GM19328 (cell line): ENCODE measurements at regions not wholly inside any gene's neighbourhood (a gene's known extent, or its start where the extent isn't known, plus 50 kb on each side); places are given as distances from the start of the nearest gene placed in this dataset.
"Not testable (repeated sequence)": the region's sequence is repeated elsewhere in the genome, so short reads cannot be mapped to it uniquely, and the experiment has no call there.

Source experiments
- ATAC-seq: cut with Tn5 transposase; IDR thresholded peaks from one replicate; pipeline ENCODE4 v1.9.1; 2021; ENCODE audit warnings: mild to moderate bottlenecking, moderate library complexity; ENCODE audit not compliant: unreplicated experiment

GRCh38 chr4:165548702-165549101 lies 169.9 kb downstream of the CPE start:
- no peak for ATAC-seq

- ATAC-seq = no peak
These were observed 174.5 kb downstream of the CPE start for GRCh38 chr4:165553221-165553810.

- ATAC-seq = no peak
These were observed 176.5 kb downstream of the CPE start for GRCh38 chr4:165555302-165555701.

- no peak for ATAC-seq
These were observed 177.6 kb downstream of the CPE start for GRCh38 chr4:165556383-165556782.

- ATAC-seq = no peak
These were observed 182.1 kb downstream of the CPE start for GRCh38 chr4:165560941-165561340.

- ATAC-seq = no peak
These were observed 185.0 kb downstream of the CPE start for GRCh38 chr4:165563851-165564250.

- no peak for ATAC-seq
These were observed 190.2 kb downstream of the CPE start for GRCh38 chr4:165569031-165569430.

- not testable (repeated sequence) for ATAC-seq
These were observed 192.7 kb downstream of the CPE start for GRCh38 chr4:165571476-165571875.

- ATAC-seq = no peak
These were observed 201.6 kb downstream of the CPE start for GRCh38 chr4:165580351-165580905.

GRCh38 chr4:165583341-165583740 lies 204.5 kb downstream of the CPE start:
- ATAC-seq = no peak

- ATAC-seq = no peak
These were observed 206.1 kb downstream of the CPE start for GRCh38 chr4:165584916-165585315.

- no peak for ATAC-seq
These were observed 209.9 kb downstream of the CPE start for GRCh38 chr4:165588534-165589315.

GRCh38 chr4:165592386-165592785 lies 213.6 kb downstream of the CPE start:
- ATAC-seq = no peak

- no peak for ATAC-seq
These were observed 219.0 kb downstream of the CPE start for GRCh38 chr4:165597581-165598480.

GRCh38 chr4:165600959-165601683 lies 222.3 kb downstream of the CPE start:
- no peak for ATAC-seq

GRCh38 chr4:165602621-165603020 lies 223.8 kb downstream of the CPE start:
- ATAC-seq = no peak

- no peak for ATAC-seq
These were observed 225.4 kb downstream of the CPE start for GRCh38 chr4:165604181-165604580.

- ATAC-seq = no peak
These were observed 227.0 kb downstream of the CPE start for GRCh38 chr4:165605811-165606210.

- no peak for ATAC-seq
These were observed 227.8 kb downstream of the CPE start for GRCh38 chr4:165606465-165607205.

GRCh38 chr4:165609653-165610052 lies 230.8 kb downstream of the CPE start:
- ATAC-seq = no peak
